K562 (cell line): ENCODE measurements at regions not wholly inside any gene's neighbourhood (a gene's known extent, or its start where the extent isn't known, plus 50 kb on each side); places are given as distances from the start of the nearest gene placed in this dataset.

Source experiments
- ATAC-seq: fragments of 200-7000 bp; cut with Tn5 transposase; 3 replicates; pipeline ENCODE4 v1.9.1; 2020; ENCODE audit warnings: moderate library complexity
- BruUV-seq: library from RNA; stranded (reverse); fragments of 400-500 nt; replicated peaks from 2 replicates; lab custom pipeline; 2021; lab: Mats Ljungman, UMichigan
- CTCF ChIA-PET: fragments of 300-600 bp; formaldehyde crosslinking; extraction: SDS; loops from one replicate; lab custom pipeline; 2021; ENCODE audit warnings: low intra/inter-chr PET ratio; lab: Yijun Ruan, JAX
- POLR2A ChIA-PET: fragments of 300-600, 350-650 bp; sonication (Branson Sonifier 250); formaldehyde crosslinking; extraction: SDS; loops from one replicate; lab custom pipeline; 2021; ENCODE audit warnings: antibody characterized with exemption, inconsistent platforms; lab: Yijun Ruan, JAX
- DNase-seq, 4 experiments: peaks; one replicate each; pipeline versions ENCODE4 v3.0.0 to v3.0.0-alpha.2; 2011 to 2018; ENCODE audit warnings: low spot score in 3 of 4, mixed read lengths in 3 of 4; ENCODE audit errors: extremely low read depth in 1 of 4
- FAIRE-seq: peaks from 2 replicates; lab custom pipeline; 2011; peaks lifted over from hg19 to GRCh38; lab: Jason Lieb, UNC
- H2AFZ ChIP-seq: 2 replicates; pipeline ENCODE4 v1.6.0; 2011; ENCODE audit warnings: low read depth, low read length, control low read depth, inconsistent platforms
- H3K27ac ChIP-seq: fragments of 200-600 bp; 3 replicates; pipeline ENCODE4 v1.8.0; 2011; ENCODE audit warnings: low read depth, mild to moderate bottlenecking, control low read depth, inconsistent platforms, low read length, moderate library complexity, mixed read lengths; ENCODE audit errors: extremely low read depth
- H3K27me3 ChIP-seq, 2 experiments: fragments of 300-600 bp in 1 of 2; 2 replicates in 1 of 2; 3 replicates in 1 of 2; pipeline versions ENCODE4 v1.6.0 to v1.8.0; 2011; ENCODE audit warnings: inconsistent platforms in 2 of 2, low read length in 2 of 2, mild to moderate bottlenecking in 1 of 2, mixed read lengths in 1 of 2, moderate library complexity in 1 of 2; ENCODE audit not compliant: control insufficient read depth in 2 of 2, insufficient read depth in 2 of 2
- H3K36me3 ChIP-seq: fragments of 300-600 bp; 3 replicates; pipeline ENCODE4 v1.8.0; 2011; ENCODE audit warnings: mild to moderate bottlenecking, low read length, inconsistent platforms; ENCODE audit not compliant: control insufficient read depth, insufficient read depth
- H3K4me1 ChIP-seq, 2 experiments: fragments of 200-600 bp in 1 of 2; replicated peaks in 1 of 2; 2 replicates in 1 of 2; 3 replicates in 1 of 2; pipeline versions ENCODE4 v1.5.1 to v1.8.0; 2011; ENCODE audit warnings: inconsistent platforms in 2 of 2, low read length in 2 of 2, mild to moderate bottlenecking in 1 of 2, mixed read lengths in 1 of 2, moderate library complexity in 1 of 2; ENCODE audit not compliant: control insufficient read depth in 2 of 2, insufficient read depth in 2 of 2
- H3K4me2 ChIP-seq: 2 replicates; pipeline ENCODE4 v1.6.1; 2011; ENCODE audit warnings: low read length, control low read depth, inconsistent platforms, mixed read lengths; ENCODE audit not compliant: insufficient read depth
- H3K4me3 ChIP-seq: fragments of 200-600 bp; sonication (generic), shearing (Covaris generic); 2 replicates; pipeline ENCODE4 v1.5.1; 2016; ENCODE audit warnings: control low read depth, inconsistent platforms
- H3K79me2 ChIP-seq: fragments of 200-600 bp; 3 replicates; pipeline ENCODE4 v1.8.0; 2011; ENCODE audit warnings: low read length, inconsistent platforms; ENCODE audit not compliant: control insufficient read depth, insufficient read depth
- H3K9ac ChIP-seq, 2 experiments: 2 replicates each; pipeline versions ENCODE4 v1.6.0 to v1.6.1; 2011; ENCODE audit warnings: low read depth in 2 of 2, low read length in 2 of 2, control low read depth in 1 of 2, inconsistent platforms in 1 of 2, mild to moderate bottlenecking in 1 of 2, mixed read lengths in 1 of 2; ENCODE audit not compliant: insufficient read depth in 1 of 2
- H3K9me1 ChIP-seq: one replicate; pipeline ENCODE4 v1.6.0; 2011; ENCODE audit warnings: inconsistent platforms, mild to moderate bottlenecking, low read length, moderate library complexity; ENCODE audit not compliant: control insufficient read depth, insufficient read depth
- H3K9me3 ChIP-seq: replicated peaks from 2 replicates; pipeline ENCODE4 v1.5.1; 2011; ENCODE audit warnings: low read depth, low read length, inconsistent platforms; ENCODE audit not compliant: control insufficient read depth, insufficient read depth
- H4K20me1 ChIP-seq: replicated peaks from 2 replicates; pipeline ENCODE4 v1.6.1; 2011; ENCODE audit warnings: low read length, inconsistent platforms, mixed read lengths; ENCODE audit not compliant: control insufficient read depth, insufficient read depth
- HMGN3 ChIP-seq: IDR thresholded peaks from 2 replicates; pipeline ENCODE4 v1.6.1; 2011; ENCODE audit warnings: borderline replicate concordance, low read depth, mild to moderate bottlenecking, mixed read lengths, low read length; ENCODE audit not compliant: insufficient read length; ENCODE audit errors: extremely low read depth
- MYNN ChIP-seq, 2 experiments: sonication (generic); formaldehyde crosslinking in 1 of 2; IDR thresholded peaks; 2 replicates each; pipeline versions ENCODE4 v1.5.0 to v1.6.1; 2016 to 2020; ENCODE audit warnings: antibody characterized with exemption in 1 of 2, missing genetic modification reagents in 1 of 2
- NCOA6 ChIP-seq: fragments of 450-650 bp; IDR thresholded peaks from 2 replicates; pipeline ENCODE4 v1.6.1; 2017; ENCODE audit warnings: mild to moderate bottlenecking
- SMARCB1 ChIP-seq: IDR thresholded peaks from 2 replicates; pipeline ENCODE4 v1.6.1; 2011; ENCODE audit warnings: improper control_type of control experiment, low read depth; ENCODE audit not compliant: insufficient read length
- SNRNP70 ChIP-seq: fragments of 200-400 bp; formaldehyde crosslinking; optimal IDR thresholded peaks from 2 replicates; pipeline ENCODE3; 2017; ENCODE audit warnings: low read depth, low read length
- STAT5A ChIP-seq: IDR thresholded peaks from 2 replicates; pipeline ENCODE4 v1.6.1; 2012; ENCODE audit warnings: low read length, inconsistent platforms, borderline replicate concordance
- ZNF175 ChIP-seq: fragments of 200-800 bp; sonication (Bioruptor generic); IDR thresholded peaks from 2 replicates; pipeline ENCODE4 v1.6.1; 2016; ENCODE audit warnings: low read depth, mild to moderate bottlenecking, missing genetic modification characterization, missing compliant biosample characterization
- WGBS: fragments of 100-300 bp; shearing (Covaris generic); methylation state at CpG from one replicate; pipeline ENCODE4 v1.1.6; 2016; ENCODE audit warnings: low coverage, mixed read lengths; ENCODE audit not compliant: insufficient coverage; ENCODE audit errors: missing lambda C conversion rate; 5-methylcytosine and 5-hydroxymethylcytosine counted together
- in situ Hi-C: fragments of 300-500 bp; cut with MboI; formaldehyde crosslinking; loops from 4 replicates; pipeline ENCODE4 v1.15.0; 2018; ENCODE audit warnings: inconsistent platforms, mixed read lengths
- intact Hi-C: fragments of 100-400 bp; cut with micrococcal nuclease; formaldehyde crosslinking; loops from 2 replicates; pipeline ENCODE4 v1.14.2; 2022
- TF ChIP-seq, protein P1 (sequence below): fragments of 200-600 bp; sonication (generic); IDR thresholded peaks from one replicate; pipeline ENCODE4 v1.6.1; 2012; ENCODE audit warnings: mild to moderate bottlenecking, low read depth, low read length, inconsistent platforms
- TF ChIP-seq, protein P2 (sequence below), 2 experiments: fragments of 450-650 bp in 1 of 2; sonication (generic) in 1 of 2; formaldehyde crosslinking; conservative IDR thresholded peaks; 2 replicates each; pipeline versions ENCODE4 v1.4.0 to v1.8.1; 2020 to 2022; ENCODE audit warnings: mild to moderate bottlenecking in 1 of 2, missing genetic modification reagents in 1 of 2
- TF ChIP-seq, protein P3 (sequence below): fragments of 450-650 bp; conservative IDR thresholded peaks from 2 replicates; pipeline ENCODE4 v1.6.1; 2016; ENCODE audit warnings: missing genetic modification characterization, low read depth, mild to moderate bottlenecking, missing compliant biosample characterization, moderate library complexity

DNA sequence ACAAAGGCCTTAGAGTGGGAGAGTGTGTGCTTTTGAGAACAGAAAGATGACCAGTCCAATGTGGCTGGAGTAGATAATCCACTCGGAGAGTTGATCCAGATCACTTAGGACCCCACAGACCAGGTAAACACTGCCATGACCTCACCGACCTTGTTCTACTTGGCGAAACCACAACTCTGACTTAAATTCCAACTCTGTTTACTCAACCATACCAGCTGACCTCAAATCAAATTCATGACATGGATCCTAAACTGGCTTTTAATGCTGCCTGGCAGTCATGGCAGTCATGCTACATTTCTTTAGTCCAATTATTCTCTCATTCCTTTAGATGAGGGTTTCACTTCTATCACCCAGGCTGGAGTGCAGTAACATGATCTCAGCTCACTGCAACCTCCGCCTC, 347.1 kb upstream of the FAM98A start:
- Histone ChIP-seq H3K79me2 (no peaks in the 10 kb centered on the region), H3K36me3 (no peaks in the 10 kb centered on the region), H3K9me3 (no peaks in the 10 kb centered on the region), H3K27me3 (no peaks in the 10 kb centered on the region), H2AFZ (no peak overlapping the region), H3K9me1 (no peaks in the 10 kb centered on the region), H3K4me1 (no peaks in the 10 kb centered on the region), H4K20me1 (no peaks in the 10 kb centered on the region), H3K4me2 (no peak overlapping the region), H3K9ac (no peak overlapping the region), H3K4me3 (no peak overlapping the region), H3K27ac (no peak overlapping the region)
- ATAC-seq (no peak), DNase-seq (no peak), FAIRE-seq (no peak)
- intact Hi-C loops (no loop called here), in situ Hi-C loops (no loop called here)
- ChIA-PET CTCF (no interaction called here), POLR2A (no interaction called here)
- BruUV-seq, result no TSS peak
- WGBS, result 3% methylated on average over 4 of the region's 4 CpGs
- TF ChIP-seq, protein P1, sequence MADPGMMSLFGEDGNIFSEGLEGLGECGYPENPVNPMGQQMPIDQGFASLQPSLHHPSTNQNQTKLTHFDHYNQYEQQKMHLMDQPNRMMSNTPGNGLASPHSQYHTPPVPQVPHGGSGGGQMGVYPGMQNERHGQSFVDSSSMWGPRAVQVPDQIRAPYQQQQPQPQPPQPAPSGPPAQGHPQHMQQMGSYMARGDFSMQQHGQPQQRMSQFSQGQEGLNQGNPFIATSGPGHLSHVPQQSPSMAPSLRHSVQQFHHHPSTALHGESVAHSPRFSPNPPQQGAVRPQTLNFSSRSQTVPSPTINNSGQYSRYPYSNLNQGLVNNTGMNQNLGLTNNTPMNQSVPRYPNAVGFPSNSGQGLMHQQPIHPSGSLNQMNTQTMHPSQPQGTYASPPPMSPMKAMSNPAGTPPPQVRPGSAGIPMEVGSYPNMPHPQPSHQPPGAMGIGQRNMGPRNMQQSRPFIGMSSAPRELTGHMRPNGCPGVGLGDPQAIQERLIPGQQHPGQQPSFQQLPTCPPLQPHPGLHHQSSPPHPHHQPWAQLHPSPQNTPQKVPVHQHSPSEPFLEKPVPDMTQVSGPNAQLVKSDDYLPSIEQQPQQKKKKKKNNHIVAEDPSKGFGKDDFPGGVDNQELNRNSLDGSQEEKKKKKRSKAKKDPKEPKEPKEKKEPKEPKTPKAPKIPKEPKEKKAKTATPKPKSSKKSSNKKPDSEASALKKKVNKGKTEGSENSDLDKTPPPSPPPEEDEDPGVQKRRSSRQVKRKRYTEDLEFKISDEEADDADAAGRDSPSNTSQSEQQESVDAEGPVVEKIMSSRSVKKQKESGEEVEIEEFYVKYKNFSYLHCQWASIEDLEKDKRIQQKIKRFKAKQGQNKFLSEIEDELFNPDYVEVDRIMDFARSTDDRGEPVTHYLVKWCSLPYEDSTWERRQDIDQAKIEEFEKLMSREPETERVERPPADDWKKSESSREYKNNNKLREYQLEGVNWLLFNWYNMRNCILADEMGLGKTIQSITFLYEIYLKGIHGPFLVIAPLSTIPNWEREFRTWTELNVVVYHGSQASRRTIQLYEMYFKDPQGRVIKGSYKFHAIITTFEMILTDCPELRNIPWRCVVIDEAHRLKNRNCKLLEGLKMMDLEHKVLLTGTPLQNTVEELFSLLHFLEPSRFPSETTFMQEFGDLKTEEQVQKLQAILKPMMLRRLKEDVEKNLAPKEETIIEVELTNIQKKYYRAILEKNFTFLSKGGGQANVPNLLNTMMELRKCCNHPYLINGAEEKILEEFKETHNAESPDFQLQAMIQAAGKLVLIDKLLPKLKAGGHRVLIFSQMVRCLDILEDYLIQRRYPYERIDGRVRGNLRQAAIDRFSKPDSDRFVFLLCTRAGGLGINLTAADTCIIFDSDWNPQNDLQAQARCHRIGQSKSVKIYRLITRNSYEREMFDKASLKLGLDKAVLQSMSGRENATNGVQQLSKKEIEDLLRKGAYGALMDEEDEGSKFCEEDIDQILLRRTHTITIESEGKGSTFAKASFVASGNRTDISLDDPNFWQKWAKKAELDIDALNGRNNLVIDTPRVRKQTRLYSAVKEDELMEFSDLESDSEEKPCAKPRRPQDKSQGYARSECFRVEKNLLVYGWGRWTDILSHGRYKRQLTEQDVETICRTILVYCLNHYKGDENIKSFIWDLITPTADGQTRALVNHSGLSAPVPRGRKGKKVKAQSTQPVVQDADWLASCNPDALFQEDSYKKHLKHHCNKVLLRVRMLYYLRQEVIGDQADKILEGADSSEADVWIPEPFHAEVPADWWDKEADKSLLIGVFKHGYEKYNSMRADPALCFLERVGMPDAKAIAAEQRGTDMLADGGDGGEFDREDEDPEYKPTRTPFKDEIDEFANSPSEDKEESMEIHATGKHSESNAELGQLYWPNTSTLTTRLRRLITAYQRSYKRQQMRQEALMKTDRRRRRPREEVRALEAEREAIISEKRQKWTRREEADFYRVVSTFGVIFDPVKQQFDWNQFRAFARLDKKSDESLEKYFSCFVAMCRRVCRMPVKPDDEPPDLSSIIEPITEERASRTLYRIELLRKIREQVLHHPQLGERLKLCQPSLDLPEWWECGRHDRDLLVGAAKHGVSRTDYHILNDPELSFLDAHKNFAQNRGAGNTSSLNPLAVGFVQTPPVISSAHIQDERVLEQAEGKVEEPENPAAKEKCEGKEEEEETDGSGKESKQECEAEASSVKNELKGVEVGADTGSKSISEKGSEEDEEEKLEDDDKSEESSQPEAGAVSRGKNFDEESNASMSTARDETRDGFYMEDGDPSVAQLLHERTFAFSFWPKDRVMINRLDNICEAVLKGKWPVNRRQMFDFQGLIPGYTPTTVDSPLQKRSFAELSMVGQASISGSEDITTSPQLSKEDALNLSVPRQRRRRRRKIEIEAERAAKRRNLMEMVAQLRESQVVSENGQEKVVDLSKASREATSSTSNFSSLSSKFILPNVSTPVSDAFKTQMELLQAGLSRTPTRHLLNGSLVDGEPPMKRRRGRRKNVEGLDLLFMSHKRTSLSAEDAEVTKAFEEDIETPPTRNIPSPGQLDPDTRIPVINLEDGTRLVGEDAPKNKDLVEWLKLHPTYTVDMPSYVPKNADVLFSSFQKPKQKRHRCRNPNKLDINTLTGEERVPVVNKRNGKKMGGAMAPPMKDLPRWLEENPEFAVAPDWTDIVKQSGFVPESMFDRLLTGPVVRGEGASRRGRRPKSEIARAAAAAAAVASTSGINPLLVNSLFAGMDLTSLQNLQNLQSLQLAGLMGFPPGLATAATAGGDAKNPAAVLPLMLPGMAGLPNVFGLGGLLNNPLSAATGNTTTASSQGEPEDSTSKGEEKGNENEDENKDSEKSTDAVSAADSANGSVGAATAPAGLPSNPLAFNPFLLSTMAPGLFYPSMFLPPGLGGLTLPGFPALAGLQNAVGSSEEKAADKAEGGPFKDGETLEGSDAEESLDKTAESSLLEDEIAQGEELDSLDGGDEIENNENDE, result no peak
- TF ChIP-seq NCOA6 (no peak), HMGN3 (no peak), SNRNP70 (no peak), SMARCB1 (no peak), STAT5A (no peak), MYNN (IDR thresholded peaks at IDR 0.05) (no peak), MYNN (CRISPR knock-in tag; IDR thresholded peaks at IDR 0.05) (no peak), ZNF175 (CRISPR knock-in tag) (no peak)
- TF ChIP-seq, protein P2, sequence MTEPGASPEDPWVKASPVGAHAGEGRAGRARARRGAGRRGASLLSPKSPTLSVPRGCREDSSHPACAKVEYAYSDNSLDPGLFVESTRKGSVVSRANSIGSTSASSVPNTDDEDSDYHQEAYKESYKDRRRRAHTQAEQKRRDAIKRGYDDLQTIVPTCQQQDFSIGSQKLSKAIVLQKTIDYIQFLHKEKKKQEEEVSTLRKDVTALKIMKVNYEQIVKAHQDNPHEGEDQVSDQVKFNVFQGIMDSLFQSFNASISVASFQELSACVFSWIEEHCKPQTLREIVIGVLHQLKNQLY (CRISPR knock-in tag; conservative IDR thresholded peaks at IDR 0.05), result no peak
- TF ChIP-seq, protein P3, sequence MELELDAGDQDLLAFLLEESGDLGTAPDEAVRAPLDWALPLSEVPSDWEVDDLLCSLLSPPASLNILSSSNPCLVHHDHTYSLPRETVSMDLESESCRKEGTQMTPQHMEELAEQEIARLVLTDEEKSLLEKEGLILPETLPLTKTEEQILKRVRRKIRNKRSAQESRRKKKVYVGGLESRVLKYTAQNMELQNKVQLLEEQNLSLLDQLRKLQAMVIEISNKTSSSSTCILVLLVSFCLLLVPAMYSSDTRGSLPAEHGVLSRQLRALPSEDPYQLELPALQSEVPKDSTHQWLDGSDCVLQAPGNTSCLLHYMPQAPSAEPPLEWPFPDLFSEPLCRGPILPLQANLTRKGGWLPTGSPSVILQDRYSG, result no peak
